ENCODE measurements at regions not wholly inside any gene's neighbourhood (a gene's known extent, or its start where the extent isn't known, plus 50 kb on each side); places are given as distances from the start of the nearest gene placed in this dataset.

DNA sequence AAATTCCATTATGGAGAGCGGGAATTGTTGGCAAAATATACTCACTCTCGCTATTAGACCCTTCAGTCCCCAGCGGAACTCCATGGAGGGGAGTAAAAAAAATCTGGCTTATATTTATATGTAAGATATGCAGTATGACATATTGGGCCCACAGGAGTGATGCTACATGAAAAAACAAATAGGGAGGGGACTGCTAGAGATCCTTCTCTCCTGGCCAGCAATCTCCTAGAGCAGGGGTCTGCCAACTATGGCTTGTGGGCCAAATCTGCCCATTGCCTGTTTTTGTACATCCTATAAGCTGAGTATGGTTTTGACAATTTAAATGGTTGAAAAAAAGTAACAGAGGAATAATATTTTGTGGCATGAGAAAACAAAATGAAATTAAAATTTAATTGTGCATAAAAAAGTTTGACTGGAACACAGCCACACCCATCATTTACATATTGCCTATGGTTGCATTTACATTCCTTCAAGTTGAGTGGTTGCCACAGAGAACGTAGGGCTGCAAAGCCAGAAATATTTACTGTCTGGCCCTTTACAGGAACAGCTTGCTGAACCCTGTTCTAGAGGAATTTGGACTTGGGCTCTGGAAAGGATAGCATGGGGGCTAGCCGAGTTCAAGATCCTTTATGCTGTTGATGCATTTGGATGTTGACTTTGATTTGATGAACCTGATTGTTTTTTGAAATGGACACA lies 197.3 kb upstream of the CLINT1 start:
- no peak for TF ChIP-seq CTCF (IDR thresholded peaks at IDR 0.05; ENCODE audit: insufficient read depth, low read length, poor library complexity, severe bottlenecking)
- no peak for TF ChIP-seq EZH2phosphoT487 (conservative IDR thresholded peaks at IDR 0.05; ENCODE audit: low read length)

Data from SU-DHL-6 (cell line).